A549 (cell line): ENCODE measurements at regions not wholly inside any gene's neighbourhood (a gene's known extent, or its start where the extent isn't known, plus 50 kb on each side); places are given as distances from the start of the nearest gene placed in this dataset.

Experiments used
- CEBPB ChIP-seq, 2 experiments: fragments of >200 bp in 1 of 2; sonication (Bioruptor Twin) in 1 of 2; formaldehyde crosslinking in 1 of 2; IDR thresholded peaks; 2 replicates each; pipeline ENCODE4 v1.6.1; 2012 to 2016
- EP300 ChIP-seq, 2 experiments: fragments of >200 bp; sonication (Bioruptor Twin); formaldehyde crosslinking; IDR thresholded peaks; 2 replicates in 1 of 2; 3 replicates in 1 of 2; pipeline ENCODE4 v1.6.1; 2016 to 2017
- KDM1A ChIP-seq: fragments of 200-600 bp; sonication (generic); IDR thresholded peaks from 2 replicates; pipeline ENCODE4 v1.6.1; 2016; ENCODE audit warnings: low read depth, mild to moderate bottlenecking
- MYC ChIP-seq: IDR thresholded peaks from 2 replicates; pipeline ENCODE4 v1.6.1; 2012; ENCODE audit warnings: mild to moderate bottlenecking, inconsistent platforms, low read length, improper control_type of control experiment, borderline replicate concordance
- POLR2A ChIP-seq: IDR thresholded peaks from 2 replicates; pipeline ENCODE4 v1.6.1; 2012; ENCODE audit warnings: mild to moderate bottlenecking, low read length
- RAD21 ChIP-seq, 2 experiments: fragments of >200 bp in 1 of 2; sonication (Bioruptor Twin) in 1 of 2; formaldehyde crosslinking in 1 of 2; IDR thresholded peaks in 1 of 2; conservative IDR thresholded peaks in 1 of 2; 2 replicates in 1 of 2; 3 replicates in 1 of 2; pipeline ENCODE4 v1.6.1; 2012 to 2018; ENCODE audit warnings: inconsistent platforms in 1 of 2
- RCOR1 ChIP-seq: fragments of 150-350 bp; IDR thresholded peaks from 2 replicates; pipeline ENCODE4 v1.6.1; 2014; ENCODE audit warnings: antibody characterized with exemption, low read length, low read depth
- RNF2 ChIP-seq: fragments of 200-600 bp; sonication (generic); IDR thresholded peaks from 2 replicates; pipeline ENCODE4 v1.6.1; 2016; ENCODE audit warnings: low read depth, mild to moderate bottlenecking, antibody characterized with exemption, moderate library complexity, borderline replicate concordance
- ZNF302 ChIP-seq: fragments of 250-450 bp; sonication (Bioruptor Pico); IDR thresholded peaks from 2 replicates; pipeline ENCODE4 v1.9.0; 2021; ENCODE audit warnings: inconsistent platforms, mild to moderate bottlenecking, moderate library complexity
- TF ChIP-seq, protein P1 (sequence below): fragments of >200 bp; sonication (Bioruptor Twin); formaldehyde crosslinking; IDR thresholded peaks from 3 replicates; pipeline ENCODE4 v1.5.1; 2016
- TF ChIP-seq, protein P2 (sequence below): fragments of 200-600 bp; sonication (generic); IDR thresholded peaks from 2 replicates; pipeline ENCODE4 v1.6.1; 2016; ENCODE audit warnings: antibody characterized with exemption, mild to moderate bottlenecking, moderate library complexity

DNA sequence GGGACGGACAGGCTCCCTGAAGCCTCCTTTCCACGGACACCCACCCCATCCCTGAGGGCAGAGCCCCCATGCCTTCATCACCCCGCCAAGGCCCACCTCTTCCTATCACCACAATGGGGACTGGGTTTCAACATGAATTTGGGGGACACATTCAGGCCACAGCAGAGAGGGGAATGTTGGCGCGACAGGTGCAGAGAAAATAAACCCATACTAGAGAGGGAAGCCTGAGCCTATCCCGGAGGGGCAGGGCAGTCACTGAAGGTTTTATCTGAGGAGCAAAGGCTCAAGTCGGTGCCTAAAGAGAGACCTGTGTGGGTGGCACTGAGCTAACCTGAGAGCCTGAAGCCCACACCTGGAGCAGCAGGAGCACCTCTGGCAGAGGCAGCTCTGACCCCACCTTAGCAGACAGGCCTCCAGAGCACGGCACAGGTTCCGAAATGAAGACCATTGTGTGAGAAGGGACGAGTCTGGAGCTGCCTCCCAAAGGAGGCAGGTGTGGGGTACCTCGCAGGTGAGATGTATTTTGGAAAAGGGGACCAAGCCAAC lies 180.6 kb upstream of the PDE10A start:
- no peak for TF ChIP-seq RAD21 (conservative IDR thresholded peaks at IDR 0.05 in 1 of 2, IDR thresholded peaks at IDR 0.05 in 1 of 2)
- no peak for TF ChIP-seq RCOR1
- TF ChIP-seq, protein P1, sequence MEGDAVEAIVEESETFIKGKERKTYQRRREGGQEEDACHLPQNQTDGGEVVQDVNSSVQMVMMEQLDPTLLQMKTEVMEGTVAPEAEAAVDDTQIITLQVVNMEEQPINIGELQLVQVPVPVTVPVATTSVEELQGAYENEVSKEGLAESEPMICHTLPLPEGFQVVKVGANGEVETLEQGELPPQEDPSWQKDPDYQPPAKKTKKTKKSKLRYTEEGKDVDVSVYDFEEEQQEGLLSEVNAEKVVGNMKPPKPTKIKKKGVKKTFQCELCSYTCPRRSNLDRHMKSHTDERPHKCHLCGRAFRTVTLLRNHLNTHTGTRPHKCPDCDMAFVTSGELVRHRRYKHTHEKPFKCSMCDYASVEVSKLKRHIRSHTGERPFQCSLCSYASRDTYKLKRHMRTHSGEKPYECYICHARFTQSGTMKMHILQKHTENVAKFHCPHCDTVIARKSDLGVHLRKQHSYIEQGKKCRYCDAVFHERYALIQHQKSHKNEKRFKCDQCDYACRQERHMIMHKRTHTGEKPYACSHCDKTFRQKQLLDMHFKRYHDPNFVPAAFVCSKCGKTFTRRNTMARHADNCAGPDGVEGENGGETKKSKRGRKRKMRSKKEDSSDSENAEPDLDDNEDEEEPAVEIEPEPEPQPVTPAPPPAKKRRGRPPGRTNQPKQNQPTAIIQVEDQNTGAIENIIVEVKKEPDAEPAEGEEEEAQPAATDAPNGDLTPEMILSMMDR = no peak
- TF ChIP-seq RNF2 = no peak
- TF ChIP-seq KDM1A = no peak
- TF ChIP-seq, protein P2, sequence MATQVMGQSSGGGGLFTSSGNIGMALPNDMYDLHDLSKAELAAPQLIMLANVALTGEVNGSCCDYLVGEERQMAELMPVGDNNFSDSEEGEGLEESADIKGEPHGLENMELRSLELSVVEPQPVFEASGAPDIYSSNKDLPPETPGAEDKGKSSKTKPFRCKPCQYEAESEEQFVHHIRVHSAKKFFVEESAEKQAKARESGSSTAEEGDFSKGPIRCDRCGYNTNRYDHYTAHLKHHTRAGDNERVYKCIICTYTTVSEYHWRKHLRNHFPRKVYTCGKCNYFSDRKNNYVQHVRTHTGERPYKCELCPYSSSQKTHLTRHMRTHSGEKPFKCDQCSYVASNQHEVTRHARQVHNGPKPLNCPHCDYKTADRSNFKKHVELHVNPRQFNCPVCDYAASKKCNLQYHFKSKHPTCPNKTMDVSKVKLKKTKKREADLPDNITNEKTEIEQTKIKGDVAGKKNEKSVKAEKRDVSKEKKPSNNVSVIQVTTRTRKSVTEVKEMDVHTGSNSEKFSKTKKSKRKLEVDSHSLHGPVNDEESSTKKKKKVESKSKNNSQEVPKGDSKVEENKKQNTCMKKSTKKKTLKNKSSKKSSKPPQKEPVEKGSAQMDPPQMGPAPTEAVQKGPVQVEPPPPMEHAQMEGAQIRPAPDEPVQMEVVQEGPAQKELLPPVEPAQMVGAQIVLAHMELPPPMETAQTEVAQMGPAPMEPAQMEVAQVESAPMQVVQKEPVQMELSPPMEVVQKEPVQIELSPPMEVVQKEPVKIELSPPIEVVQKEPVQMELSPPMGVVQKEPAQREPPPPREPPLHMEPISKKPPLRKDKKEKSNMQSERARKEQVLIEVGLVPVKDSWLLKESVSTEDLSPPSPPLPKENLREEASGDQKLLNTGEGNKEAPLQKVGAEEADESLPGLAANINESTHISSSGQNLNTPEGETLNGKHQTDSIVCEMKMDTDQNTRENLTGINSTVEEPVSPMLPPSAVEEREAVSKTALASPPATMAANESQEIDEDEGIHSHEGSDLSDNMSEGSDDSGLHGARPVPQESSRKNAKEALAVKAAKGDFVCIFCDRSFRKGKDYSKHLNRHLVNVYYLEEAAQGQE = no peak
- TF ChIP-seq POLR2A = no peak
- TF ChIP-seq MYC = no peak
- no peak for TF ChIP-seq EP300 (IDR thresholded peaks at IDR 0.05)
- no peak for TF ChIP-seq CEBPB (IDR thresholded peaks at IDR 0.05)
- TF ChIP-seq ZNF302 (CRISPR knock-in tag) = no peak
